OCI-LY3 (cell line): ENCODE measurements at regions not wholly inside any gene's neighbourhood (a gene's known extent, or its start where the extent isn't known, plus 50 kb on each side); places are given as distances from the start of the nearest gene placed in this dataset.

ENCODE experiments used
- EZH2phosphoT487 ChIP-seq: fragments of 200-600 bp; shearing (Covaris generic); IDR thresholded peaks from 2 replicates; pipeline ENCODE4 v1.6.1; 2018; ENCODE audit warnings: antibody characterized with exemption, mixed run types, low read depth
- TF ChIP-seq, protein P1 (sequence below): fragments of 200-600, 300-600 bp; sonication (generic); IDR thresholded peaks from 2 replicates; pipeline ENCODE4 v1.5.1; 2014; ENCODE audit warnings: antibody characterized with exemption, low read length, low read depth

GRCh38 chr21:27277110-27277509 lies 310.2 kb upstream of the ADAMTS5 start:
- TF ChIP-seq, protein P1, sequence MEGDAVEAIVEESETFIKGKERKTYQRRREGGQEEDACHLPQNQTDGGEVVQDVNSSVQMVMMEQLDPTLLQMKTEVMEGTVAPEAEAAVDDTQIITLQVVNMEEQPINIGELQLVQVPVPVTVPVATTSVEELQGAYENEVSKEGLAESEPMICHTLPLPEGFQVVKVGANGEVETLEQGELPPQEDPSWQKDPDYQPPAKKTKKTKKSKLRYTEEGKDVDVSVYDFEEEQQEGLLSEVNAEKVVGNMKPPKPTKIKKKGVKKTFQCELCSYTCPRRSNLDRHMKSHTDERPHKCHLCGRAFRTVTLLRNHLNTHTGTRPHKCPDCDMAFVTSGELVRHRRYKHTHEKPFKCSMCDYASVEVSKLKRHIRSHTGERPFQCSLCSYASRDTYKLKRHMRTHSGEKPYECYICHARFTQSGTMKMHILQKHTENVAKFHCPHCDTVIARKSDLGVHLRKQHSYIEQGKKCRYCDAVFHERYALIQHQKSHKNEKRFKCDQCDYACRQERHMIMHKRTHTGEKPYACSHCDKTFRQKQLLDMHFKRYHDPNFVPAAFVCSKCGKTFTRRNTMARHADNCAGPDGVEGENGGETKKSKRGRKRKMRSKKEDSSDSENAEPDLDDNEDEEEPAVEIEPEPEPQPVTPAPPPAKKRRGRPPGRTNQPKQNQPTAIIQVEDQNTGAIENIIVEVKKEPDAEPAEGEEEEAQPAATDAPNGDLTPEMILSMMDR = no peak
- TF ChIP-seq EZH2phosphoT487 = no peak
